Loucy (cell line): ENCODE measurements at regions not wholly inside any gene's neighbourhood (a gene's known extent, or its start where the extent isn't known, plus 50 kb on each side); places are given as distances from the start of the nearest gene placed in this dataset.
"Not testable (repeated sequence)": the region's sequence is repeated elsewhere in the genome, so short reads cannot be mapped to it uniquely, and the experiment has no call there.

Experiments
- H2AFZ ChIP-seq: fragments of 200-600 bp; sonication (generic); 2 replicates; pipeline ENCODE4 v1.6.0; 2016; ENCODE audit warnings: antibody characterized with exemption, mild to moderate bottlenecking, low read length, moderate library complexity
- H3F3A ChIP-seq: fragments of 200-600 bp; 2 replicates; pipeline ENCODE4 v1.6.0; 2016; ENCODE audit warnings: antibody characterized with exemption, low read depth, mild to moderate bottlenecking
- H3K27me3 ChIP-seq: fragments of 200-600 bp; sonication (generic); 2 replicates; pipeline ENCODE4 v1.6.1; 2014; ENCODE audit warnings: low read length, mild to moderate bottlenecking; ENCODE audit not compliant: insufficient read depth, poor library complexity, severe bottlenecking
- H3K36me3 ChIP-seq: fragments of 200-600 bp; sonication (generic); 2 replicates; pipeline ENCODE4 v1.6.1; 2016; ENCODE audit warnings: low read length; ENCODE audit not compliant: insufficient read depth
- H3K4me1 ChIP-seq: fragments of 200-600 bp; sonication (generic); 2 replicates; pipeline ENCODE4 v1.5.1; 2014; ENCODE audit warnings: low read length, mild to moderate bottlenecking; ENCODE audit not compliant: insufficient read depth, poor library complexity, severe bottlenecking
- H3K4me2 ChIP-seq: fragments of 200-600 bp; sonication (generic); 2 replicates; pipeline ENCODE4 v1.6.0; 2014; ENCODE audit warnings: antibody characterized with exemption, low read length, low read depth, mild to moderate bottlenecking; ENCODE audit not compliant: poor library complexity, severe bottlenecking
- H3K4me3 ChIP-seq: fragments of 200-600 bp; sonication (generic); 2 replicates; pipeline ENCODE4 v1.5.1; 2014; ENCODE audit warnings: low read length, mild to moderate bottlenecking, mixed read lengths; ENCODE audit not compliant: poor library complexity, severe bottlenecking
- H3K79me2 ChIP-seq: fragments of 200-600 bp; sonication (generic); 2 replicates; pipeline ENCODE4 v1.6.1; 2014; ENCODE audit warnings: low read length; ENCODE audit not compliant: insufficient read depth
- H3K9ac ChIP-seq: fragments of 200-600 bp; sonication (generic); 2 replicates; pipeline ENCODE4 v1.6.0; 2014; ENCODE audit warnings: mild to moderate bottlenecking, low read depth, low read length, moderate library complexity; ENCODE audit not compliant: poor library complexity, severe bottlenecking
- H3K9me2 ChIP-seq: fragments of 200-600 bp; sonication (generic); replicated peaks from 2 replicates; pipeline ENCODE4 v1.6.1; 2016; ENCODE audit warnings: low read depth, low read length, mixed read lengths
- H3K9me3 ChIP-seq: fragments of 200-600 bp; sonication (generic); 2 replicates; pipeline ENCODE4 v1.6.1; 2014; ENCODE audit warnings: mild to moderate bottlenecking, antibody characterized with exemption, low read length, low read depth; ENCODE audit not compliant: insufficient read depth
- H4K20me1 ChIP-seq: fragments of 200-600 bp; sonication (generic); 2 replicates; pipeline ENCODE4 v1.6.0; 2014; ENCODE audit warnings: antibody characterized with exemption, low read length, mild to moderate bottlenecking; ENCODE audit not compliant: insufficient read depth, poor library complexity, severe bottlenecking
- EZH2phosphoT487 ChIP-seq: fragments of 200-600 bp; IDR thresholded peaks from 2 replicates; pipeline ENCODE4 v1.6.1; 2018; ENCODE audit warnings: antibody characterized with exemption, mild to moderate bottlenecking, moderate library complexity, borderline replicate concordance
- TF ChIP-seq, protein P1 (sequence below): fragments of 200-600 bp; sonication (generic); conservative IDR thresholded peaks from 2 replicates; pipeline ENCODE4 v1.5.1; 2014; ENCODE audit warnings: mild to moderate bottlenecking, antibody characterized with exemption, low read length

DNA sequence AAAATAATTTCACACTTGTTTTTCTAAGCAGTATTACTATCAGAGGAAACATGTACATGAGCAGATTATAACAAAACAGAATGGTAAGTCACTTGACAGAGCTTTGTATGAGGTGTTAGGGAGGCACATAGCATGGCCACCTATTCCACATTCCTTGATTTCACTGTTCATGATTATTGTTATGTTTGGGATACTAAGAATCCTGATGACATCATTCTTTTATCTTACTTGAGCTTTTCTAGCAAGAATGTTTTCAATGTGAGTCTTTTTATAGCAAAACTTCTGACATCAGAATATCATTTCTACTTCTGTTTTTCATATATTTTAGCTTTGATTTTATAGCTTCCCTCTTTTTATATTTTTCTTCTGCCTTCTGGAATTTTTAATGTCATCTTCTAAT lies 208.2 kb downstream of the DMRTA1 start:
- TF ChIP-seq, protein P1, sequence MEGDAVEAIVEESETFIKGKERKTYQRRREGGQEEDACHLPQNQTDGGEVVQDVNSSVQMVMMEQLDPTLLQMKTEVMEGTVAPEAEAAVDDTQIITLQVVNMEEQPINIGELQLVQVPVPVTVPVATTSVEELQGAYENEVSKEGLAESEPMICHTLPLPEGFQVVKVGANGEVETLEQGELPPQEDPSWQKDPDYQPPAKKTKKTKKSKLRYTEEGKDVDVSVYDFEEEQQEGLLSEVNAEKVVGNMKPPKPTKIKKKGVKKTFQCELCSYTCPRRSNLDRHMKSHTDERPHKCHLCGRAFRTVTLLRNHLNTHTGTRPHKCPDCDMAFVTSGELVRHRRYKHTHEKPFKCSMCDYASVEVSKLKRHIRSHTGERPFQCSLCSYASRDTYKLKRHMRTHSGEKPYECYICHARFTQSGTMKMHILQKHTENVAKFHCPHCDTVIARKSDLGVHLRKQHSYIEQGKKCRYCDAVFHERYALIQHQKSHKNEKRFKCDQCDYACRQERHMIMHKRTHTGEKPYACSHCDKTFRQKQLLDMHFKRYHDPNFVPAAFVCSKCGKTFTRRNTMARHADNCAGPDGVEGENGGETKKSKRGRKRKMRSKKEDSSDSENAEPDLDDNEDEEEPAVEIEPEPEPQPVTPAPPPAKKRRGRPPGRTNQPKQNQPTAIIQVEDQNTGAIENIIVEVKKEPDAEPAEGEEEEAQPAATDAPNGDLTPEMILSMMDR = no peak
- no peak for TF ChIP-seq EZH2phosphoT487
- H4K20me1 ChIP-seq = no peaks in the 10 kb centered on the region
- no peak overlapping the region for H3K4me2 ChIP-seq

DNA sequence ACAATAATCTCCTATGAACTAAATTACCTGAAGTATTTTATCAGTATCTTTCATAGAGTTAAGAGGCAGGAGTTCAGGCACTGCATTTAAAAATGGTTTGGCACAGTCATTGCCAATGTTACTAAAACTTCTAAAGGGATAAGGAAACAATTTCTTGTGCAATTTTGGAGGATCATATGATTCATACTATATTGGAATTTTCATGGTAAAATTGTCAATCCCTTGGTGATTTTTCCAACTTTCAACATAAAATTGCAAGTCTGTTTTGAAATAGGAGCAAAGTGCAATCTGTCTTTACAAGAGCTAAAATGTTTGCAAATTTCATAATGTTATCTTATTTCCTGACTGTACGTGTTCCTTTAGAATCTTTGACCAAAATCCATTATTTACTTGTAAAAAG lies 211.1 kb downstream of the DMRTA1 start:
- Histone ChIP-seq H3K9me2 (no peaks in the 10 kb centered on the region), H3K79me2 (no peaks in the 10 kb centered on the region), H2AFZ (no peak overlapping the region), H3K4me1 (no peaks in the 10 kb centered on the region), H3K9ac (no peak overlapping the region), H3K9me3 (no peaks in the 10 kb centered on the region), H3K4me3 (no peak overlapping the region), H3F3A (no peaks in the 10 kb centered on the region), H3K36me3 (no peaks in the 10 kb centered on the region), H3K4me2 (no peak overlapping the region), H3K27me3 (no peaks in the 10 kb centered on the region), H4K20me1 (no peaks in the 10 kb centered on the region)
- no peak for TF ChIP-seq EZH2phosphoT487
- TF ChIP-seq, protein P1 = no peak

More for the DNA sequence above, 208.2 kb downstream of the DMRTA1 start:
- Histone ChIP-seq H3K4me1 (no peaks in the 10 kb centered on the region), H3K9me3 (no peaks in the 10 kb centered on the region), H3K36me3 (no peaks in the 10 kb centered on the region), H2AFZ (no peak overlapping the region), H3K4me3 (no peak overlapping the region), H3K27me3 (no peaks in the 10 kb centered on the region), H3K9me2 (no peaks in the 10 kb centered on the region), H3F3A (no peaks in the 10 kb centered on the region), H3K9ac (no peak overlapping the region), H3K79me2 (no peaks in the 10 kb centered on the region)

- H3K4me3 ChIP-seq, H3K9me2 ChIP-seq, H3K79me2 ChIP-seq, H3K4me1 ChIP-seq, H3K27me3 ChIP-seq, H3F3A ChIP-seq, H3K4me2 ChIP-seq, H2AFZ ChIP-seq, H3K9ac ChIP-seq, H3K36me3 ChIP-seq, H3K9me3 ChIP-seq, H4K20me1 ChIP-seq: not testable (repeated sequence)
These were observed 211.9 kb downstream of the DMRTA1 start for GRCh38 chr9:22658484-22658883.

GRCh38 chr9:22682536-22682935 lies 235.9 kb downstream of the DMRTA1 start:
- H3K79me2 ChIP-seq = no peaks in the 10 kb centered on the region

More at GRCh38 chr9:22682536-22682935, 235.9 kb downstream of the DMRTA1 start:
- H3K36me3 ChIP-seq = no peaks in the 10 kb centered on the region
- no peak overlapping the region for H3K4me2 ChIP-seq
- no peak for TF ChIP-seq EZH2phosphoT487
- TF ChIP-seq, protein P1 = no peak
- H2AFZ ChIP-seq = no peak overlapping the region
- H3K9me3 ChIP-seq = no peaks in the 10 kb centered on the region
- no peak overlapping the region for H3K4me3 ChIP-seq
- H3F3A ChIP-seq = no peaks in the 10 kb centered on the region
- H3K4me1 ChIP-seq = no peaks in the 10 kb centered on the region
- no peak overlapping the region for H3K9ac ChIP-seq
- no peaks in the 10 kb centered on the region for H4K20me1 ChIP-seq
- no peaks in the 10 kb centered on the region for H3K27me3 ChIP-seq
- no peaks in the 10 kb centered on the region for H3K9me2 ChIP-seq
